Cerebellar cortex (tissue), 1 donor: ENCODE measurements at regions not wholly inside any gene's neighbourhood (a gene's known extent, or its start where the extent isn't known, plus 50 kb on each side); places are given as distances from the start of the nearest gene placed in this dataset.
"Not testable (repeated sequence)": the region's sequence is repeated elsewhere in the genome, so short reads cannot be mapped to it uniquely, and the experiment has no call there.

Source experiments
- DNase-seq: peaks from one replicate; pipeline ENCODE4 v3.0.0-alpha.2; 2015; ENCODE audit warnings: low spot score

DNA sequence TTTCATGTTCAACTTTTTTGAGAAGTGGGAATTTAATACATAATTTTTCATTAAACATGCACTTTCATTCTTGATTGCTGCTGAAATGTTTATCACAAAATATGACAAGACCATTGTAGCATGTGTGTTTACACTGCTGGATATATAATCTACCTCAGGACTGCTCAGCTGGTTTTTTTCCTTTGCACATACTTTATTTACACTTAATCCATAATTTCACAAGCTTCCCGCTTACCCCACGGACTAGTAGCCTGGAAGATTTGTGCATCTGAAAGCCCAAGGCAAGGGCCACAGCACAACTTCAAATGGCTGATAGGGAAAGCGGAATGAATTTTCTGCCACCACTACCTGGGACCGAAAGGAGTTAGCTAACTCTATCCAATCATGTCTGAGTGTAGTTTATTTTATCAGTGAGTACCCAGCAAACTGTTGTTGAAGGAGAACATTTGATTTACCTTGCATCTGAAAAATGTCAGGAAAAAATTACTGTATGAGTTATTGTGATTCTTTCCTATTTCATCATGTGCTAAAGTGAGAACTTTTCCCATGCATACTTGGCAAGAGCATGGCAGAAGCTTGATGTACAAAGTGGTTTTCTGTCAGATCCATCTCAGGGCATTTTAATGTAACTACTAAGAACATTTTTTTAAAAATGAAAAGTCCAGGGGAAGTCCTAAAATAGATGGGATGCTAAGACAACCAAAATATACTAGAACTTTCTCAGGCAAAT, 558.2 kb upstream of the USP24 start:
- DNase-seq = no peak

GRCh38 chr1:55768327-55768952, 553.3 kb upstream of the USP24 start:
- no peak for DNase-seq

GRCh38 chr1:55767171-55767570, 552.0 kb upstream of the USP24 start:
- no peak for DNase-seq

GRCh38 chr1:55765505-55765904, 550.3 kb upstream of the USP24 start:
- not testable (repeated sequence) for DNase-seq

DNA sequence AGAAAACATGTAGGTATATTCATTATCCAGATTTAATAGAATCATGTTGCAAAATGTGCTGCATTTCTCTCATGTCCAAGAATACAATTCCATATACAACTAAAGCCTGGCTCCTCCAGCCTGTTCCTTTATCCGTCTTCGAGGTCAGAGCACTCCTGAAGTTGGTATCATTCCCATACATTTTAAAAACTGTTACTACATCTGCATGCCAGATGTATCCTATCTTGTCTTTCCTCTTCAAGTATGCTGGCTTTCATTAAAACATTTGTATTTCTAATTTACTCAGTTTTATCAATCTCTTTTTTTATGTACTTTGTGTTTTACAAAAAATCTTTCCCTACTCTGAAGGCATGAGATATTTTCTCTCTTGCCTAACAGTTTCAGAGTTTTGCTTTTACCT, 536.6 kb upstream of the USP24 start:
- no peak for DNase-seq

- DNase-seq = no peak
Measured at GRCh38 chr1:55750628-55750995, 535.4 kb upstream of the USP24 start.

DNA sequence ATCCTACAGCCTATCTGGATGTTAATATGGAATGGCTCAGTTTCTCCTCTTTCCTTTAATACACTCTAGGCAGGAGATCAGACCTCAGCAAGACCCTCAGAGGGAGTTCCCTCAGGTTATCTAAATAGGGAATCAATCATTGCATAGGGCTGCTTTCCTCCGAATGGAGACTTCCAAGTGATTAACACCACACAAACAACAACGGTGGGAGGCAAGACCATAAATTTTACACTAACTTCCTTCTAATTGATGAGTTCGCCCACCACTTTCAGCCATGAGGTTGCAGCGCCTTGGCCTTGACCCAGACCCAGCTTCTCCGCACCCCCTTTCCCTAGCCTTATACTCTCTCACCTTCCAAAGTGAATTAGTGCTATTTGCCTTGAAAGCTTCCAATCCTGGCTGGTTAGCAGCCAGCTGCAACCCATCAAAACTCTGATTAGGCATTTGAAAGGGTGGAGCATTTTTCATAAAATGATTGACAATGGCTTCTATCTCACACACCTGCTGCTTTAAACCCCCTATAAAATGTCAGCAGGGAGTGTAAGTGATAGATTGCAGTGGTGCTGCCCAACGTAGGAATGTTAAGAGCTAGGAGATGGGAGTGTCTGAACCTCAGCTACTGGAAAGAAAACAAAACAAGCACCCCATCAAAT, 534.9 kb upstream of the USP24 start:
- DNase-seq = no peak

DNA sequence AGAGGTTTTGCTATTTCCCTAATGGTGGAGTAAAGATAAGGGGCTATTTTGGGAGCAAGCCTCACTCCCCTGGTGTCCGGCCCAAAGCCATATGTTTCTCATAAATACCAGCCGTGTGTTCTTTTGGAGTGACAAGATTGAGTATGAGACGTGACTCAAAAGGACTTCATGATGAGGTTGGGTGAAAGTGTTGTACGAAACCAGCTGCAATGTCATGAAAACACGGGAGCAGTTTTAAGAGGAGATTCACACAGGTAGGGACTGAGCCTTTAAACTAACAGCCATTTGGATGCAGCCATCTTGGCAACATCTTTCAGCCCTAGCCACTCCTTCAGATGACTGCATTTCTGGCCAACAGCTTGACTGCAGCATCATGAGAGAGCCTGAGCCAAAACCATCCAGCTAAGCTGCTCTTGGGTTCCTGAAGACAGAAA, 532.3 kb upstream of the USP24 start:
- DNase-seq = peak; percentile 43

DNA sequence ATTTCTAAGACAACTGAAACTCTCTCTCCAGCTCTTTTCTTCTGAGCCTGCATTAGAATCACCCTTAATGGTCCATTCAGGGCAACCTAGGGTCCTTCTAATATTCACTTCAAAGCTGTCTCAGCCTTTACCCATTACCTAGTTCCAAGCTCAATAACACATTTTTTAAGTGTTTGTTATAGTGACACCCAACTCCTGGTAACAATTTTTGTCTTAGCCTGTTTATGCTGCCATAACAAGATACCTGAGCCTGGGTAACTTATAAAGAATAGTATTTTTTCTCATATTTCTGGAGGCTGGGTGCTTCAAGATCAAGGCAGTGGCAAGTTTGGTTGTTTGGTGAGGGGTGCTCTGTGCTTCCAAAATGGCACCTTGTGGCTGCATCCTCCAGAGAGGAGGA, 531.5 kb upstream of the USP24 start:
- DNase-seq = no peak

- DNase-seq = no peak
Measured at GRCh38 chr1:55741516-55741915, 526.4 kb upstream of the USP24 start.

DNA sequence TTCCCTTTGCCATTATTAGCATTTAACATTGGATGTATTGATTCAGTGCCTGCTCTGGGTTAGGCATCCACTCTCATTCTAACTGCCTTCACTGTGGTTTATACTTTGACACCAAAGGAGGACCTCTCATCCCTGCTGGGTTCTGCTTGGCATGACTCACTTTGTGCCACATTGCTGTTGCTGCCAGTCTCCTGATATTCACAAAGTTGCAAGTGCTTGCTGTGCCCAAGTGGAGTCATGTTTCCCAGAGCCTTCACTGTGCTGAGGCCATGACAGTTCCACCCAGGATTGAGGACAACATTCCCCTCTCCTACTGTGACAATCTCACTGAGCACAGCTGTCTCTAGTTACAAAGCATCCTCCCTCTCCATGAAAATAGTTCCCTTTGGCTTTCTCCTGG, 519.9 kb upstream of the USP24 start:
- no peak for DNase-seq

DNA sequence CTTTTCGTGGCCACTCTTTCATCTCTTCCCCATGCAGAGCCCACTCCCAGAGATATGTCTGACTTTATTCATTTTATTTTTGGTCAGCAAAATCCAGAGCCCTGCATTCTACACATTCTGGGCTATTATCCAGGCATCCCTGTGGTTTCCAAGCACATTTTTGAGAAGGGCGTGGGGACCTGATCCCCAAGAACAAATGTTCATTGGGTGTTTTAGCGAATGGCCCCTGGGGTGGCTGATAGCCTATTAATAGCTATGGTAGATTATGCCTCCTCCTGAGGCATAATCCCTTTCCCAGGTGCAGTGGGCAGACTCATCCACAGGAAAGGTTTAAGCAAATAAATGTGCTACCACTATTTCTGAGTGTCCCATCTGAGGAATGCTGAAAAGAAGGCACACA, 511.8 kb upstream of the USP24 start:
- no peak for DNase-seq

GRCh38 chr1:55725378-55725777, 510.2 kb upstream of the USP24 start:
- DNase-seq = no peak

- DNase-seq = no peak
Measured at GRCh38 chr1:55724551-55725325, 509.6 kb upstream of the USP24 start.

GRCh38 chr1:55723001-55723400, 507.8 kb upstream of the USP24 start:
- no peak for DNase-seq

DNA sequence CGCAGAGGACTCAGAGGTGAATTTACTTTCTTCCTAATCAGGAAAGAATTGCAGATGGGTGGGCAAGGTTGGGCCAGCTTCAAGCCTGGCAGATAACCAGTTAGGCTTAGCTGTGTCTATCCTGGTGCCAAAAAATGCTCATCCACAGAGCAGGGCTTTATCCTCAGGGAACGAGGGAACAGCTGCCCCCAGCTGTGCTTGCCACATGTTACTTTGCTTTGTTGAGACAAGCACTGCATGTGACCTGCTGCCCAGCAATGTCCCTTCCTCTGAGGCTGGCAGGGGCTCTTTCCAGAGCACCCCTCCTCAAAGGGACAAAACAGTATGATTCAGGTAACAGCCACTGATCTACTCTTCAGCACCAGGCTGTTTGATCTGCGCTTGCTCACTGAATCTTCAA, 505.1 kb upstream of the USP24 start:
- DNase-seq = no peak

DNA sequence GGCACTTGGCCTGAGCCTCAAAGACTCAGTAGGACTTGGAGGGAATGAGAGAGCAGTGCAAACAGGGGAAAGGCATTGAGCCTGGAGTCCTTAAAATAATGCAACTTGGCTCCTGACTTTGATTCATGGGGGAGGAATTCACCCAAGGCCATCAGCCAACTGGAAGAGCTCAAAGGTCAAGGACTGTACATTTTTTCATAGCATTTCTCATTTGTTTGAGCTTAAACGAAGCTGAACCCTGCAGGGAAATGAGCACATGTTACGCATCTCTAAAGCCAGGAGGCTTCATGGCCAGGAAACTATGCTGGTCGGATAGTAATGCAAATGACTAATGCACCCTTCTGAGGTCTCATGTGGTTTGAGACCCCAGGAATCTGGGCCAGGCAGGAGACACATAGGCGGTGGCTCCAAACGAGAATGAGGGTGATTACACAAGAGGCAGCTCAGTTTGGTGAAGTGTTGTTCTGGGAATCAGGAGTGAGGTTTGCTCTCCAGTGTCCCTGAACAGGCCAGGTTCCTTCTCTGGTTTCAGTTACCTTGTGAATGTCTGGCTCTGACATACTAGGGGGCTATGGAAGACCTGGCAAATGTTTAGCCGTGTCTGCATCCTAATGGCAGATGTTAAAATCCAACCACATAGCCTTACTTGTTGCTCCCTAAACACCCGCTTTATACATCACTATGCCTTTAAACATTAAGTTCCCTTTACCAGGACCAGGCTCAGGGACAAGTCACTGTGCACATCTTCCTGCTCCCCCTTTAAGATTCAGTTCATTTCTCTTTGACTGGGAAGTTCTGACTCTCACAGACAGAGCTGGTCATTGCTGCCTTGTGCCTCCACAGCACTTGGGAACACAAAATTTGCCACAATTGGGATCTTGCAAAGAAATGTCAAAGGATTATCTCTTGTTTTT, 503.9 kb upstream of the USP24 start:
- DNase-seq = peak; percentile 14

DNA sequence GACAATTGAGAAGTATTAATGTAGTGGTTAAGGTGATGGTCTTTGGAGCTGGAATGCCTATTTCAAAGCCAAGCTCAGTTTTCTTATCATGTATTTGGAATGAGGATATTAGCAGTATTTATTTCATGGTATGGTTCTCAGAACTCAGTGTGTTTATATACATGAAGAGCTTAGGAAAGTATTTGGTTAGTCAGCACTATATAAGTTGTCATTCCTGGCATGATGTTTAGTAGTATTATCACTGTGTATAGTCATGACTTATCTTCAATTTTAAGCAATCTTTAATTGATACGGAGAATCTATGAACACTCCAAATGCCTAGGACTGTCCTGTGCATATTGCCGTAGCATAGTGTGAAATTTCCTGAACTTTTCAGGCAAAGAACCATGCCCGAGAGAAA, 501.9 kb upstream of the USP24 start:
- DNase-seq = no peak

DNA sequence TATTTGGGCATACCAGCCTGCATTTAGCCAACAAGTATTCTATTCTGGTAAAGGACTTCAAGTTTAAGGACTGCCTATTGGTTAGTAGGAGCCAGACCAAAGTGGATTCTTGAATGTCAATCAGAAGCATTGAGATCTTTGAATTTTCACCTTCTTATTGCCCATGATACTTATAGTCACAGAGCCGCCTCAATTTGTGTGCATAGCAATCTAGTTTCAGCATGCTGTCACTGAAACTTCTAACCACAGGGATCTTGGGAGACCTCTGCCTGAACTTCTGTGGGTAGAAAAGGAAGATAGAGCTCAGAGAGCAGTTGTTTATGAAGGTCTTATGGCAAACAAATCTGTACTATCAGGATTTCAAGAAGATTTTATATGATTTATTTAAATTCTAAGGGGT, 501.4 kb upstream of the USP24 start:
- no peak for DNase-seq

GRCh38 chr1:55716151-55716550, 501.0 kb upstream of the USP24 start:
- DNase-seq = no peak

- no peak for DNase-seq
Measured at GRCh38 chr1:55714230-55714629, 499.1 kb upstream of the USP24 start.

DNA sequence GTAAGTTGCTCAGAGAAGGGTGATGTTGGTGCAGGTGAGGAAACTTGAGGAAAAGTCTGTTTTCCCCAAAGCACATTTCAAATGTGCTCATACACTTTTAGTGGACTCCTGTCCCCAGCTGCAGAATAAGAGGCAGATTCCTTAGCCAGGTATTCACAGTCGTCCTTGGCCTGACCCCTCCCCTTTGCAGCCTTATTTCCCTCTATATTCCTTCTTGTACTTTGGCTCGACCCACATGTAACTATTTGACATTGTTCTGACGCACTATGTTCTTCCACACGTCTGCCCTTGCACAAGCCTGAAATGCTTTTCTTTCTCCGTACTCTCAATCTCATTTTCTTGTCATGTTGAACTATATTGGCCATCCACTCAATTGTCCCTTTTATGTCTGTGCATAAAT, 498.4 kb upstream of the USP24 start:
- DNase-seq = no peak
